Thyroid gland (tissue), 4 donors: ENCODE measurements at regions not wholly inside any gene's neighbourhood (a gene's known extent, or its start where the extent isn't known, plus 50 kb on each side); places are given as distances from the start of the nearest gene placed in this dataset.

ENCODE experiments used
- CTCF ChIP-seq, 6 experiments: fragments of 200-600 bp in 3 of 6; fragments of 450-650 bp in 3 of 6; sonication (generic) in 3 of 6; IDR thresholded peaks; one replicate each; pipeline ENCODE4 v1.5.1; 2016 to 2019; ENCODE audit warnings: antibody characterized with exemption in 6 of 6, mild to moderate bottlenecking in 2 of 6, inconsistent platforms in 1 of 6, moderate library complexity in 1 of 6
- POLR2A ChIP-seq, 2 donors: fragments of 450-650 bp; IDR thresholded peaks; one replicate each; pipeline ENCODE4 v1.6.1; 2017; ENCODE audit warnings: antibody characterized with exemption in 2 of 2, mild to moderate bottlenecking in 2 of 2, moderate library complexity in 1 of 2

DNA sequence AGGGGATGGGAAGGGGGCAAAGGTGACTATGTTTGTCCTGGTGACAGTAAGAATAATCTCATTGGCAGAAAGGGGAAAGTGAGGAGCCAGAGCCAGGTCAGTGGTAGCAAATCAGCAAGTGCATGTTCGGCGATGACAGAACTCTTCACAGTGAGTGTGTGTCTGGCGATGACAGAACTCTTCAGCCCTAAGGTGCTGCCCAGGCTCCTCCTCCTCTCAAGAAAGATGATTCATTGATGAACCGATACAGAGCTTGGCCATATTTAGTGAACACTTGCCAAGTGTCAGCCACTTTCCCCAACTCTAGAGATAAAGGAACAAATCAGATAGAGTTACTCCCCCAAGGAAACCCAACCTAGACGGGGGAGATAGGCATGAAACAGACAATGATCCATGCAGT lies 199.3 kb upstream of the UBL3 start:
- TF ChIP-seq CTCF (IDR thresholded peaks at IDR 0.05): no peak
- no peak for TF ChIP-seq POLR2A (IDR thresholded peaks at IDR 0.05)
